HL-60 (cell line): ENCODE measurements at regions not wholly inside any gene's neighbourhood (a gene's known extent, or its start where the extent isn't known, plus 50 kb on each side); places are given as distances from the start of the nearest gene placed in this dataset.
"Not testable (repeated sequence)": the region's sequence is repeated elsewhere in the genome, so short reads cannot be mapped to it uniquely, and the experiment has no call there.

Experiments
- POLR2AphosphoS5 ChIP-seq: IDR thresholded peaks from 2 replicates; pipeline ENCODE4 v1.6.1; 2012; ENCODE audit warnings: low read depth
- TF ChIP-seq, protein P1 (sequence below): IDR thresholded peaks from one replicate; pipeline ENCODE4 v1.5.1; 2011; ENCODE audit warnings: low read length, control low read depth, inconsistent platforms; ENCODE audit not compliant: insufficient read depth

DNA sequence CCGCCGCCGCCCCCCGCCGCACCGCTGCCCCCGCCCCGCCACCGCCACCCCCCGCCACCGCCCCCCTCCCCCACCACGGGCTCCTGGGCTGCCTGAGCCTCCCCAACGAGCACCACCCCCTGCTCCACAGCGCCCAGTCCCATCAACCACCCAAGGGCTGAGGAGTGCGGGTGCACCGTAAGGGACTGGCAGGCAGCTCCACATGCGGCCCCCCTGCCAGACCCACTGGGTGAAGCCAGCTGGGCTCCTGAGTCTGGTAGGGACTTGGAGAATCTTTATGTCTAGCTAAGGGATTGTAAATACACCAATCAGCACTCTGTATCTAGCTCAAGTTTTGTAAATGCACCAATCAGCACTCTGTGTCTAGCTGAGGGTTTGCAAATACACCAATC, 76.7 kb downstream of the GADD45G start:
- TF ChIP-seq, protein P1, sequence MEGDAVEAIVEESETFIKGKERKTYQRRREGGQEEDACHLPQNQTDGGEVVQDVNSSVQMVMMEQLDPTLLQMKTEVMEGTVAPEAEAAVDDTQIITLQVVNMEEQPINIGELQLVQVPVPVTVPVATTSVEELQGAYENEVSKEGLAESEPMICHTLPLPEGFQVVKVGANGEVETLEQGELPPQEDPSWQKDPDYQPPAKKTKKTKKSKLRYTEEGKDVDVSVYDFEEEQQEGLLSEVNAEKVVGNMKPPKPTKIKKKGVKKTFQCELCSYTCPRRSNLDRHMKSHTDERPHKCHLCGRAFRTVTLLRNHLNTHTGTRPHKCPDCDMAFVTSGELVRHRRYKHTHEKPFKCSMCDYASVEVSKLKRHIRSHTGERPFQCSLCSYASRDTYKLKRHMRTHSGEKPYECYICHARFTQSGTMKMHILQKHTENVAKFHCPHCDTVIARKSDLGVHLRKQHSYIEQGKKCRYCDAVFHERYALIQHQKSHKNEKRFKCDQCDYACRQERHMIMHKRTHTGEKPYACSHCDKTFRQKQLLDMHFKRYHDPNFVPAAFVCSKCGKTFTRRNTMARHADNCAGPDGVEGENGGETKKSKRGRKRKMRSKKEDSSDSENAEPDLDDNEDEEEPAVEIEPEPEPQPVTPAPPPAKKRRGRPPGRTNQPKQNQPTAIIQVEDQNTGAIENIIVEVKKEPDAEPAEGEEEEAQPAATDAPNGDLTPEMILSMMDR = not testable (repeated sequence)
- not testable (repeated sequence) for TF ChIP-seq POLR2AphosphoS5
